Fibroblast of skin of abdomen (primary cell): ENCODE measurements at regions not wholly inside any gene's neighbourhood (a gene's known extent, or its start where the extent isn't known, plus 50 kb on each side); places are given as distances from the start of the nearest gene placed in this dataset.
"Not testable (repeated sequence)": the region's sequence is repeated elsewhere in the genome, so short reads cannot be mapped to it uniquely, and the experiment has no call there.

ENCODE experiments used
- DNase-seq: peaks from one replicate; pipeline ENCODE4 v3.0.0-alpha.2; 2013

- DNase-seq, result no peak
Observed at GRCh38 chr6:27111743-27112142, 135.8 kb upstream of the PRSS16 start.

DNA sequence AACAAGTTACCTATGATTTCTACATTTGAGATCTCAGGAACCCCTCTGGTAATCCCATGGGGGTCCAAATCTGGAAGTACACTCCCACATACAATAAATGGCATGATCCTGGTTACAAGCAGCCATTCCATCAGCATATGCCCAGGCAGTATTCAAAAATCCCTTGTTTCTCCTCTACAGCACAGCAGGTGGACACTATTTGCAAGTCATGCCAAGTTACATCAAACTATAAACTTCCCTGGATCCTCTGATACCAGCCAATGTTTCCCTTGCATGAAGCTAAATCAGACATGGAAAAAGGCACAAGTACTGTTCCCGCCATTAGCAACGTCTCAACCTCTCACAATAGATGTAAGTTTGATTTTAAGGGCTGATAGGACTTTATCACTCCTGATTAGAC, 134.5 kb upstream of the PRSS16 start:
- no peak for DNase-seq

- no peak for DNase-seq
Observed at GRCh38 chr6:27119329-27119728, 128.2 kb upstream of the PRSS16 start.

DNA sequence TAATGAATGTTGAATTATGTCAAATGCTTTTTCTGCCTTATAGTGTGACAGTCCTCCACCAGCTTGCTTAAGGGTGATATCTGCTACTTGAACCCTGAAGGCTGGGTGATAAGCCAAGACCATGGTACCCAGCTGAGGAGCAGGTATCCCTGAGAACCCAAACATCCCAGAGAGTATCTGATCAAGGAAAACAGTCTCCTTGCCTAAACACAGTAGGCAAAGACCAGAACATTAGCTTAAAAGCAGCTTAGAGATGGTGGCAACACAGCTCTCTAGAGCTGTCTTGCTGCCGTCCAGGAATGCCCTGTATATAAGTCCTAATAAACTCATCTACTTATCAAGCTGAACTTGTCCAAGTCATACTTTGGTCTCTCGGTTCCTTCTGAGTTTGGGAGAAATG, 127.7 kb upstream of the PRSS16 start:
- no peak for DNase-seq

DNA sequence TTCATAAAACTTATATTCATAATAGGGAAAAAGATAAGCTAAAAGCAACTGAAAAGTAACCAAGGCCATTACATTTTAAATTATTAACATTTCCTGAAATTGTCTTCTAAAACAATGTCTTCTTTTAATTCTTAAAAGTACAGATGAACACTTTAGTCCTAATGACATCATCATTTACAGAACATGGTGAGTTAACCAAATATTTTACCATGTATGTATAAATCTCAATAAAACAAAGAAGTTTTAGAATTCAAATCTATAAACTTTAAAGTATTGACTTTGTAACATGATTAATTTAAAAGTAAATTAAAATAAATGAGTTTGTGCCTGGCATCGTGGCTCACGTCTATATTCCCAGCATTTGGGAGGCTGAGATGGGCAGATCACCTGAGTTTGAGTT, 125.9 kb upstream of the PRSS16 start:
- no peak for DNase-seq

DNA sequence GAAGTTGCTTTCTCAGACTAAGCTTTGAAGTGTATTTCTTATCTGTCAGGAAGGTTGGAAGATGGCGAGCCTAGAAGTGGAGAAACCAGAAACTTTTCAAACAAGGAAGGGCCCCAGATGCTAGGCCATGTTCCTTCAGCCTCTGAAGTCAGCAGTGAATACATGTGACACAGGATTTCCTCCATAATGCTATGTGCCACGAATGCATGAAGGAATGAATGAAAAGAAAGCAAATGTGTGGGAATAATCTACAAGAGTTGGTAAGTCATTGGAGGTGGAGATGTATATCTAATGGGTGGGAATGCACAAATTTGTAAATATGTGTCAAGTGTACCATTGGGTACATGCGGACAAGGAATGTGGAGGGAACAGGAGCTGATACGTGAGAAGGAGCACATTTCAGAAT, 123.2 kb upstream of the PRSS16 start:
- DNase-seq, result no peak

DNA sequence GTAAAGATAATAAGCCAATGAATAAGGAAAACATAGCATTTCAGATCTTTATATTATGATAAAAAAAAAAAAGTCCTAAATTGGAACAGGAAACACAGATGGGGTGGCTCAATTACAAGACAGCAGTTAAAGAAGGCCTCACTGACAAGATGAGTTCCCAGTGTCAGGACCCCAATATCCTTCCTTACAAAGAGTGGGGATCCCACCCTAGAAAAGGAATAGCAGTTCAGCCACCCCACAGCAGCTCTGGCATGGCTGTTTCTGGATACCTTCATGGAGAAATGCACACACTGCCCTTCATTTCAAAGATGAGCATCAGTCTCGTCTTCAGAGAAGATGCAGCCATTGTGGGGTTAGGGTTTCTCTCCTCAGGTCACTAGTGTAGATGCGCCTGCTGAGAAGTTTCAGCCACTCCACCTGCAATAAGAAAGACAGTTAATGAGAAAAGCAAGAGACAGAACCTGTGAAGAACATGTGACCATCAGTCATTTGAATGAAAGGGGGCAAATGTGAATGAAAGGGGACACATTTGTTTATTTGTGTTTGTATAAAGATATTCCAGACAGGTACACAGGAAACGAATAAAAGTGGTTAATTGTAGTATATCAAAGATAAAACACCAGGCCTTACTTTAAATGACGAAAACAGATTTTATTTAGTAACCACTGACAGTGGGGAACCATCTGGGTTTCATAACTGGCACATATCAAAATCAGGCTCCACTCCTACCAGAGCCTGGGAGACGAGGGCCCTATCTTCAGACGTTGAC, 121.3 kb upstream of the PRSS16 start:
- no peak for DNase-seq

- DNase-seq, result peak; percentile 91
Observed at GRCh38 chr6:27126815-27127537, 120.5 kb upstream of the PRSS16 start.

GRCh38 chr6:27127874-27128273, 119.6 kb upstream of the PRSS16 start:
- not testable (repeated sequence) for DNase-seq

- no peak for DNase-seq
Observed at GRCh38 chr6:27128311-27129094, 119.0 kb upstream of the PRSS16 start.

DNA sequence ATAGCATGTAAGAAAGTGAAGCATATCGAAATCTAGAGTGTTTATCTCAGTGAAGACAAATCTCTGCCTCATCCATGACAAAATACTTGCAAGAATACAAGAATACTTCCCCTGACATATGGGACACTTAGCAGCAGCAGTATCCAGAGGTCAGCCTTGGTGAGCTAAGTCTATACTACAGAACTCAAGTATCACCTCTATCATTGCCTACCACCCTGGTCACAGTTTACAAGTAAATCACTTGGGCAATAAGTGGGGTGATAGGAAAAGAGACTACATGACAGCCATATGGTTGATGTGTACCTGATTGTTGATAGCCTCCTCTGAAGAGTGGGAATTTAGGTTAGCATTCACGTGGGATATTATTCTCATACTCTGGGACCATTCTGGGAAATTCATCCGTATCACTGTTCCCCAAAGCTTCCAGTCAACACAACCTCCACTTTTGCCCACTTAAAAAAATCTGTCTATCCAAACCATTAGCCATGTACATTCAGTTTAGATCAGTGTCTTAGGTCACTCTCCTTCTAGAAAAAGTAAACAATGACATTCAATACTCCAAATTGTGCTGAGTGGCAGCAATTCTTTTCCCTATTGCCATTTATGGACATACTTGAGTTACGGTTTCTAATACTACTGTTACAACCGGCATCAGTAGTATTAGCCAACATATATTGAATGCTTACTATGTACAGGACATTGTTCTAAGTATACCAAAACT, 118.2 kb upstream of the PRSS16 start:
- DNase-seq, result no peak

- no peak for DNase-seq
Observed at GRCh38 chr6:27129917-27130316, 117.6 kb upstream of the PRSS16 start.

GRCh38 chr6:27130668-27131428, 116.7 kb upstream of the PRSS16 start:
- no peak for DNase-seq

- not testable (repeated sequence) for DNase-seq
Observed at GRCh38 chr6:27132282-27132531, 115.3 kb upstream of the PRSS16 start.

- DNase-seq, result peak; percentile 100
Observed at GRCh38 chr6:27132532-27133280, 114.8 kb upstream of the PRSS16 start.

DNA sequence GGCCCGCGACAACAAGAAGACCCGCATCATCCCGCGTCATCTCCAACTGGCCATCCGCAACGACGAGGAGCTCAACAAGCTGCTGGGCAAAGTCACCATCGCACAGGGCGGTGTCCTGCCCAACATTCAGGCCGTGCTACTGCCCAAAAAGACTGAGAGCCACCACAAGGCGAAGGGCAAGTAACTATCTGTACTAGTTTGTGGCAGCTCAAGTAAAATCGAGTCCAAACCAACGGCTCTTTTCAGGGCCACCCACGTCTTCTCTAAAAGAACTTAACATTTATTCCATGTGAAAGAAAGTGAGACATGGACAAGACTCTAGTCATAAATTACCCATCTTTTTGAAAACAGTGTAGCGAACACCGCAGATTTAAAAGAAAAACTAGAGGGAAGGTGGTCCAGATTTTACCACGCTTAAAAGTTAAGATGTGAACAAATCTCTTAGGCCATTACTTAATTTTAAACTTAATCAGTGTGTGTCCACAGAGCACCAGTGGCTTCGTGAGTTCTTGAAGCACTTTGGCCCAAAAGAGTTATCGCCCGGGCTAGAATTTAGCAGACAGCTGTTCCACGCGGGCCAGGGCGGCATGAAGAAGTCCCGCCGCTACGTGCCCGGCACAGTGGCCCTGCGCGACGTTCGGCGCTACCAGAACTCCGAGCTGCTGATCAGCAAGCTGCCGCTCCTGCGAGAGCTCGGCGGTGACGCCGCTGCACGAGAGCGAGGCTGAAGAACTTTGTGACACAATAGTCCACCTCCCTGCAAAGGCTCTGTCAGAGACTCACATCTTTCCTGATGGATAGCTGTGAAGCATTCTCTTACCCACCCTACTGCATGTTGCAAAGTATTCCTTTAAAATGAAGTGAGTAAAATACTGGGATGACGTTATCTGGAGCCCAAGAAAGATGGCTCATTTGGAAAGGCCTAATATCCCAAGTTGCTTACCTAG, 113.9 kb upstream of the PRSS16 start:
- DNase-seq, result peak; percentile 74

DNA sequence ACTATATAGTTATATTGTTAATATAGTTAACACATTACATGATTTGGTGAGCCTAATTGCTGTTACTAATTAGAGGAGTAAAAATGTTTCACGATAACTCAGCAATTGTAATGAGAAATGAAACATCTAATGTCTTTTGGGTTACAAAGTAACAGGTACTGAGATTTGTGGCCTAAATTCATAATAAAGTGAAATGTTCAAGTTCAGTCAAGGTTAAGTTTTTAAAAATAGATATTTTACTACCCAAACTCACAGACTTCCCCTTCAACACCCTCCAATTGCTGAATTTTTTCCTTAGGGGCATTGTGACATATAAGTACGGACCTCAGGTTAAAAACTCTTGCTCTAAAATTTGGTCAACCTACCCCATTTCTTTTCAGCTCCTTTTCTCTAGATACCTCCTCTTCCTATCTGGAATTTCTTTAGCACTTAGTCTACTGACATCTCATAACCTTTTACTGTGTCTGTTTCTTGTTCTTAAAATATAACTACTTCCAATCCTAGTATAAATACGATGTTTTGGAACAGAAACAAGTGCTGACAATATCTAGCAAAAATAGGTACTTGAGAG, 112.3 kb upstream of the PRSS16 start:
- DNase-seq, result no peak

DNA sequence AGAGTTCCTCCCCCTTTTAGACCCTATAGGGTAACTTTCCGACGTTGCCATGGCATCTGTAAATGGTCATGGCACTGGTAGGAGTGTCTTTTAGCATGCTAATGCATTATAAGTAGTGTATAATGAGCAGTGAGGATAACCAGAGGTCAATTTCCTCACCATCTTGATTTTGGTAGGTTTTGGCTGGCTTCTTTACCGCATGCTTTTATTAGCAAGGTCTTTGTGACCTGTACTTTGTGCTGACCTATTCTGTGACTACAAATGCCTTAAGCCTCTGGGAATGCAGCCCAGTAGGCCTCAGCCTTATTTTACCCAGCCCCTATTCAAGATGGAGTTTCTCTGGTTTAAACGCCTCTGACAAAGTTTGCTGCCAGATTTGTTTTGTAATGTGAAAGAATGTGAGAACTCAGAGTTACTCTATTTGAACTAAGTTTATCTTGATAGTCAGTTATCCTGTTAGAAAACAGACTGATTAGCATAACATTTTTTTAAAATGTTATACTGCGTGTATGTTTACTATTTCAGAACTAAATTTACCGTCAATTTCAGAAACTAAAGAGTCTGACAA, 111.3 kb upstream of the PRSS16 start:
- no peak for DNase-seq

DNA sequence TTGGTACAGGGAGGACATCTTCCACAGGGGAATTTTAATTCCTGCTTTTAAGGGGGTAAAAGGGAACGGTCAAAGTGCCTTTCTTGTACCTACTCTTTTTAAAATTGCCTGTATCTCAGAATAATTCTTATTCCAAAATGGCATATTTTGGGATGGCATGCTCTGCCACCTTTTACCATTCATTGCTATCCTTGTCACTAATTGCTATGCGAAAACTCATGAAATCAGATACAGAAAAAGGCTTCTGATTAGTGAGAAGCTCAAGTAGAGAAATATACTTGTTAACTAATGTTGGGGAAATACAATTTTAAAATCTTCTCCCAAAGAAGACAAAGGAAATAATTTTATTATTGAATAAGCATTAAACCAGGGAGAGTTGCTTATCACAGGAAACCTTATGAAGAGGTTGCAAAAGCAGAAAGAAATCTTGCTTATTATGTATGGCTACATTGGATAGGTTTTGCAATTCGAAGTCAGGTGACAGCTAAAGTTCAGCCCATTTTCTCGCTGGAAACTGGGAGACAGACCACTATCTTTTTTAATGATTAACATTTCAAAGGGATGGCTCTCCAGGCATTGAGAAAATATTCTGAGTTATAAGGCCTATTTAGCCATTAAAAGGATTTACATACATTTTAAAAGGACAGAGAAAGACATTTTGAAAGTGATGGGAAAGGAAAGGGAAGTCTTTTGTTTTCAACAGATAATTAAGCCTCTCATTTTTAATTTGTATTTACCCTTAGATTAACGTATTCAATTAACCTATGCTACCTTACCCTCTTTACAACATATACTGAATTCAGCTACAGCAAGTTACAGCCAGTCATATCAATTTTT, 110.3 kb upstream of the PRSS16 start:
- DNase-seq, result no peak
